Stomach (tissue), 4 donors: ENCODE measurements at regions not wholly inside any gene's neighbourhood (a gene's known extent, or its start where the extent isn't known, plus 50 kb on each side); places are given as distances from the start of the nearest gene placed in this dataset.

Source experiments
- POLR2A ChIP-seq, 4 donors: fragments of 450-650 bp; IDR thresholded peaks; one replicate each; pipeline ENCODE4 v1.6.1; 2016; ENCODE audit warnings: antibody characterized with exemption in 4 of 4, control low read depth in 2 of 4, mild to moderate bottlenecking in 1 of 4, moderate library complexity in 1 of 4
- POLR2AphosphoS5 ChIP-seq, 3 donors: sonication (generic); formaldehyde crosslinking; IDR thresholded peaks; one replicate each; pipeline ENCODE4 v1.6.1; 2016; ENCODE audit warnings: antibody characterized with exemption in 3 of 3
- TF ChIP-seq, protein P1 (sequence below), 7 experiments: fragments of 450-650 bp in 4 of 7; fragments of 200-600 bp in 3 of 7; sonication (generic) in 3 of 7; IDR thresholded peaks; one replicate each; pipeline ENCODE4 v1.5.1; 2016 to 2019; ENCODE audit warnings: antibody characterized with exemption in 7 of 7, control low read depth in 2 of 7, mild to moderate bottlenecking in 1 of 7

DNA sequence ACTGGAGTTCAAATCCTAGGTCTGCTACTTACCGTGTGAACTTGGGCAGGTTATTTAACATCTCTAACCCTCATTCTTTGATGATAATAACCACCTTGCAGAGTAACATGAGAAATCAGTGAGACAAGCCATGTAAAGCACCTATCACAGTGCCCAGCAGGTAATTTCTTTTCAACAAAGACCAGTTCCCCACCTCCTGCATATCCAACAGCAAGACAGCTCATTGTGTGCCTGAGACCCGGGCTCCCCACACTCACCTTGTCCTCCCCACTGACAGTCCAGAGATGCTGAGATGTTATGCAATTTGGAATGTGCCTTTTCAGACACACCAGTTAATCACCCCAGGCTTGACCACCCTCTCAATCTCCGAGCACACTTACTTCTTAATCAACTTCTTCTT, 367.6 kb upstream of the DAB1 start:
- TF ChIP-seq POLR2AphosphoS5 (IDR thresholded peaks at IDR 0.05) = no peak
- TF ChIP-seq, protein P1, sequence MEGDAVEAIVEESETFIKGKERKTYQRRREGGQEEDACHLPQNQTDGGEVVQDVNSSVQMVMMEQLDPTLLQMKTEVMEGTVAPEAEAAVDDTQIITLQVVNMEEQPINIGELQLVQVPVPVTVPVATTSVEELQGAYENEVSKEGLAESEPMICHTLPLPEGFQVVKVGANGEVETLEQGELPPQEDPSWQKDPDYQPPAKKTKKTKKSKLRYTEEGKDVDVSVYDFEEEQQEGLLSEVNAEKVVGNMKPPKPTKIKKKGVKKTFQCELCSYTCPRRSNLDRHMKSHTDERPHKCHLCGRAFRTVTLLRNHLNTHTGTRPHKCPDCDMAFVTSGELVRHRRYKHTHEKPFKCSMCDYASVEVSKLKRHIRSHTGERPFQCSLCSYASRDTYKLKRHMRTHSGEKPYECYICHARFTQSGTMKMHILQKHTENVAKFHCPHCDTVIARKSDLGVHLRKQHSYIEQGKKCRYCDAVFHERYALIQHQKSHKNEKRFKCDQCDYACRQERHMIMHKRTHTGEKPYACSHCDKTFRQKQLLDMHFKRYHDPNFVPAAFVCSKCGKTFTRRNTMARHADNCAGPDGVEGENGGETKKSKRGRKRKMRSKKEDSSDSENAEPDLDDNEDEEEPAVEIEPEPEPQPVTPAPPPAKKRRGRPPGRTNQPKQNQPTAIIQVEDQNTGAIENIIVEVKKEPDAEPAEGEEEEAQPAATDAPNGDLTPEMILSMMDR (IDR thresholded peaks at IDR 0.05) = no peak
- no peak for TF ChIP-seq POLR2A (IDR thresholded peaks at IDR 0.05)
